ENCODE measurements at regions not wholly inside any gene's neighbourhood (a gene's known extent, or its start where the extent isn't known, plus 50 kb on each side); places are given as distances from the start of the nearest gene placed in this dataset.

DNA sequence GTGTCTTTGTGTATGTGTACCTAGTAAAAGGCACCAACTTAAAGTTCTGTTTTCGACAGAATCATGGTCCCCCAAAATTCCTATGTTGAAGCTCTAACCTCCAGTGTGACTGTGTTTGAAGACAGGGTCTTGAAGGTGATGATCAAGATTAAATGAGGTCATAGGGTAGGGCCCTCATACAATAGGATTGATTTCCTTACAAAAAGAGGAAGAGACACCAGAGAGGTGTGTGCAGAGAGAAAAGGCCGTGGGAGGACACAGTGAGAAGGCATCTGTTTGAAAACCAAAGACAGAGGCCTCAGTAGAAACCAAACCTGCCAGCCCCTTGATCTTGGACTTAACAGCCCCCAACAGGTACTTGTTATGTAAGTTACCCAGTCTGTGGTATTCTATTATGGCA, 52.0 kb upstream of the CORO2B start:
- H3K36me3 ChIP-seq (ENCODE audit: control insufficient read depth, insufficient read depth, low read length), result no peaks in the 10 kb centered on the region
- Mint-ChIP-seq H3K9me3 (ENCODE audit: unreplicated experiment) (peaks cover 9% of the 10 kb centered on the region), H3K27me3 (ENCODE audit: insufficient read depth, unreplicated experiment) (peaks cover 15% of the 10 kb centered on the region), H3K4me1 (ENCODE audit: low read depth, unreplicated experiment) (no peaks in the 10 kb centered on the region), H3K36me3 (ENCODE audit: insufficient read depth, unreplicated experiment) (no peaks in the 10 kb centered on the region), H3K27ac (ENCODE audit: unreplicated experiment) (no peak overlapping the region), H3K4me3 (ENCODE audit: unreplicated experiment) (no peak overlapping the region)
- no TSS peak for BruUV-seq (replicated peaks)
- peaks cover 5% of the 10 kb centered on the region; the same call in 1 of the 2 replicates for H3K4me1 ChIP-seq
- intact Hi-C loops (cut with micrococcal nuclease; ENCODE audit: unreplicated experiment), result no loop called here
- H3K27me3 ChIP-seq (replicated peaks; ENCODE audit: control insufficient read depth, insufficient read depth, low read length), result no peaks in the 10 kb centered on the region
- no peak for DNase-seq
- H3K9me3 ChIP-seq, result peaks cover 2% of the 10 kb centered on the region; the same call in 1 of the 2 replicates
- CTCF ChIA-PET, result no interaction called here
- no peak overlapping the region for H3K4me3 ChIP-seq (ENCODE audit: low read depth, low read length)
- POLR2A ChIA-PET, result no interaction called here
- TF ChIP-seq, protein P1, sequence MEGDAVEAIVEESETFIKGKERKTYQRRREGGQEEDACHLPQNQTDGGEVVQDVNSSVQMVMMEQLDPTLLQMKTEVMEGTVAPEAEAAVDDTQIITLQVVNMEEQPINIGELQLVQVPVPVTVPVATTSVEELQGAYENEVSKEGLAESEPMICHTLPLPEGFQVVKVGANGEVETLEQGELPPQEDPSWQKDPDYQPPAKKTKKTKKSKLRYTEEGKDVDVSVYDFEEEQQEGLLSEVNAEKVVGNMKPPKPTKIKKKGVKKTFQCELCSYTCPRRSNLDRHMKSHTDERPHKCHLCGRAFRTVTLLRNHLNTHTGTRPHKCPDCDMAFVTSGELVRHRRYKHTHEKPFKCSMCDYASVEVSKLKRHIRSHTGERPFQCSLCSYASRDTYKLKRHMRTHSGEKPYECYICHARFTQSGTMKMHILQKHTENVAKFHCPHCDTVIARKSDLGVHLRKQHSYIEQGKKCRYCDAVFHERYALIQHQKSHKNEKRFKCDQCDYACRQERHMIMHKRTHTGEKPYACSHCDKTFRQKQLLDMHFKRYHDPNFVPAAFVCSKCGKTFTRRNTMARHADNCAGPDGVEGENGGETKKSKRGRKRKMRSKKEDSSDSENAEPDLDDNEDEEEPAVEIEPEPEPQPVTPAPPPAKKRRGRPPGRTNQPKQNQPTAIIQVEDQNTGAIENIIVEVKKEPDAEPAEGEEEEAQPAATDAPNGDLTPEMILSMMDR (IDR thresholded peaks at IDR 0.05; ENCODE audit: insufficient read depth in 1 of 2, low read depth in 1 of 2, low read length in 1 of 2, severe bottlenecking in 1 of 2, unreplicated experiment in 1 of 2), result no peak

DNA sequence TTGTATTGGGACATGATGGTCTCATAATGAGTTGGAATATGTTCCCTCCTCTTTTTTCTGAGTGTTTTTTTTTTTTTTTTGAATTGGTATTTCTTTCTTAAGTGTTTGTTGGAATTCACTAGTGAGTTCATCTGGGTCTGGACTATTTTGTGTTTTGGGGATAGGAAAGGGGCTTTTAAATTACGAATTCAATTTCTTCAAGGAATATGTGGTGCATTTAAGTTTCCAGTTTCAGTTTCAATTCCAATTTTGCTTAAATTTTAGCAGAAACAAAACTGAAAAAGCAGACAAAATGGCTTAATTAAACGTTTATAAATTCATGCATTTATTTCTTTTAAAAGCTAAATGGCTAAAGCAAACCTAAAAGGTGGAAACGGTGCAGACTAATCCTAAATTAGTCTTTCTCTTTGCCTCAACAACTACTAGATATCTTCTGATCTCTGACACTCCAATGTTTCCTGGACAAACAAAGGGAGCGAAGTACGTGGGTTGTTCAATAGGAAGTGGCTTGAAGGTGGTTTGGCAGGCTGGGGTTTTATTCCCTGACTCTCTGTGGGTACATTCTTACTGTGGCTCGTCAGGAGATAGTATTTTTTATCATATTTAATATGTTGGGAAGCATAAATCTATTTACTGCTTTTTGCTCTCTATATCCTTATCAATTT, 50.0 kb upstream of the CORO2B start:
- no TSS peak for BruUV-seq (replicated peaks)
- Histone ChIP-seq H3K36me3 (ENCODE audit: control insufficient read depth, insufficient read depth, low read length) (no peaks in the 10 kb centered on the region), H3K4me1 (peaks cover 5% of the 10 kb centered on the region; the same call in 1 of the 2 replicates), H3K27me3 (replicated peaks; ENCODE audit: control insufficient read depth, insufficient read depth, low read length) (no peaks in the 10 kb centered on the region), H3K4me3 (ENCODE audit: low read depth, low read length) (no peak overlapping the region), H3K9me3 (peaks cover 10% of the 10 kb centered on the region; the same call in 1 of the 2 replicates)
- Mint-ChIP-seq H3K27me3 (ENCODE audit: insufficient read depth, unreplicated experiment) (peaks cover 13% of the 10 kb centered on the region), H3K4me3 (ENCODE audit: unreplicated experiment) (no peak overlapping the region), H3K36me3 (ENCODE audit: insufficient read depth, unreplicated experiment) (no peaks in the 10 kb centered on the region), H3K9me3 (ENCODE audit: unreplicated experiment) (peaks cover 9% of the 10 kb centered on the region), H3K4me1 (ENCODE audit: low read depth, unreplicated experiment) (no peaks in the 10 kb centered on the region), H3K27ac (ENCODE audit: unreplicated experiment) (no peak overlapping the region)
- no peak for DNase-seq
- ChIA-PET POLR2A (no interaction called here), CTCF (no interaction called here)
- TF ChIP-seq, protein P1 (IDR thresholded peaks at IDR 0.05; ENCODE audit: insufficient read depth in 1 of 2, low read depth in 1 of 2, low read length in 1 of 2, severe bottlenecking in 1 of 2, unreplicated experiment in 1 of 2), result no peak
- intact Hi-C loops (cut with micrococcal nuclease; ENCODE audit: unreplicated experiment), result no loop called here
